HepG2 (cell line): ENCODE measurements at regions not wholly inside any gene's neighbourhood (a gene's known extent, or its start where the extent isn't known, plus 50 kb on each side); places are given as distances from the start of the nearest gene placed in this dataset.

Experiments used
- ATAC-seq: fragments of 200-7000 bp; cut with Tn5 transposase; 3 replicates; pipeline ENCODE4 v1.9.1; 2020; ENCODE audit warnings: mild to moderate bottlenecking, moderate library complexity
- BruUV-seq: library from RNA; stranded (reverse); fragments of 400-500 nt; replicated peaks from 2 replicates; lab custom pipeline; 2021; lab: Mats Ljungman, UMichigan
- CTCF ChIA-PET: fragments of 300-600 bp; formaldehyde crosslinking; extraction: SDS; loops from one replicate; lab custom pipeline; 2021; ENCODE audit warnings: low total read pairs, inconsistent platforms, low intra/inter-chr PET ratio; lab: Yijun Ruan, JAX
- POLR2A ChIA-PET: fragments of 350-600 bp; sonication (Branson Sonifier 250); formaldehyde crosslinking; loops from one replicate; lab custom pipeline; 2020; ENCODE audit warnings: antibody characterized with exemption, inconsistent platforms; lab: Yijun Ruan, JAX
- DNase-seq: peaks from one replicate; pipeline ENCODE4 v3.0.0-alpha.2; 2015; ENCODE audit warnings: low spot score
- FAIRE-seq: peaks from 3 replicates; lab custom pipeline; 2011; peaks lifted over from hg19 to GRCh38; lab: Jason Lieb, UNC
- H2AFZ ChIP-seq: one replicate; pipeline ENCODE4 v1.6.1; 2011; ENCODE audit warnings: low read length, inconsistent platforms
- H3K27ac ChIP-seq: fragments of 300-600 bp; 3 replicates; pipeline ENCODE4 v1.8.0; 2011; ENCODE audit warnings: mixed run types, mild to moderate bottlenecking, mixed read lengths, low read length, inconsistent platforms; ENCODE audit not compliant: insufficient read depth; ENCODE audit errors: extremely low read length
- H3K27me3 ChIP-seq, 2 experiments: fragments of 200-600 bp in 1 of 2; 2 replicates in 1 of 2; 3 replicates in 1 of 2; pipeline versions ENCODE4 v1.6.0 to v1.8.0; 2011; ENCODE audit warnings: low read length in 2 of 2, mild to moderate bottlenecking in 2 of 2, moderate library complexity in 2 of 2, inconsistent platforms in 1 of 2; ENCODE audit not compliant: insufficient read depth in 2 of 2, control insufficient read depth in 1 of 2
- H3K36me3 ChIP-seq, 2 experiments: fragments of 200-600 bp in 1 of 2; replicated peaks in 1 of 2; 2 replicates in 1 of 2; 3 replicates in 1 of 2; pipeline versions ENCODE4 v1.5.1 to v1.8.0; 2011; ENCODE audit warnings: low read length in 2 of 2, inconsistent platforms in 1 of 2; ENCODE audit not compliant: insufficient read depth in 2 of 2, control insufficient read depth in 1 of 2
- H3K4me1 ChIP-seq: 2 replicates; pipeline ENCODE4 v1.5.1; 2012; ENCODE audit warnings: low read length, inconsistent platforms; ENCODE audit not compliant: insufficient read depth
- H3K4me2 ChIP-seq: 2 replicates; pipeline ENCODE4 v1.6.0; 2011; ENCODE audit warnings: low read depth, low read length, inconsistent platforms
- H3K4me3 ChIP-seq, 3 experiments: fragments of 200-600 bp in 1 of 3; sonication (generic), shearing (Covaris generic) in 1 of 3; replicated peaks in 1 of 3; 2 replicates each; pipeline ENCODE4 v1.5.1; 2011 to 2016; ENCODE audit warnings: low read length in 3 of 3, inconsistent platforms in 2 of 3, low read depth in 2 of 3, mild to moderate bottlenecking in 2 of 3, control low read depth in 1 of 3, mixed read lengths in 1 of 3; ENCODE audit not compliant: insufficient read depth in 1 of 3
- H3K79me2 ChIP-seq: one replicate; pipeline ENCODE4 v1.6.1; 2011; ENCODE audit warnings: low read length, inconsistent platforms; ENCODE audit not compliant: insufficient read depth
- H3K9ac ChIP-seq: 2 replicates; pipeline ENCODE4 v1.6.0; 2011; ENCODE audit warnings: mild to moderate bottlenecking, low read depth, low read length, inconsistent platforms; ENCODE audit not compliant: insufficient read depth
- H3K9me3 ChIP-seq: 2 replicates; pipeline ENCODE4 v1.5.1; 2012; ENCODE audit warnings: mild to moderate bottlenecking, low read length
- H4K20me1 ChIP-seq: 2 replicates; pipeline ENCODE4 v1.6.0; 2011; ENCODE audit warnings: inconsistent platforms, mild to moderate bottlenecking, low read length, moderate library complexity; ENCODE audit not compliant: insufficient read depth
- ATRX ChIP-seq: sonication (generic); formaldehyde crosslinking; IDR thresholded peaks from 2 replicates; pipeline ENCODE4 v1.4.0; 2020; ENCODE audit warnings: missing genetic modification reagents, borderline replicate concordance
- CAMTA2 ChIP-seq: sonication (generic); formaldehyde crosslinking; IDR thresholded peaks from 2 replicates; pipeline ENCODE4 v1.4.0; 2020; ENCODE audit warnings: mild to moderate bottlenecking, missing genetic modification reagents, borderline replicate concordance
- PRDM4 ChIP-seq: sonication (generic); formaldehyde crosslinking; IDR thresholded peaks from 2 replicates; pipeline ENCODE4 v1.9.0; 2021; ENCODE audit warnings: missing genetic modification reagents, borderline replicate concordance
- SMAD9 ChIP-seq: sonication (generic); formaldehyde crosslinking; IDR thresholded peaks from 2 replicates; pipeline ENCODE4 v1.5.1; 2020; ENCODE audit warnings: mild to moderate bottlenecking, missing genetic modification reagents
- ZNF264 ChIP-seq: sonication (generic); formaldehyde crosslinking; IDR thresholded peaks from 2 replicates; pipeline ENCODE4 v1.4.0; 2020; ENCODE audit warnings: missing genetic modification reagents
- ZNF296 ChIP-seq: sonication (generic); formaldehyde crosslinking; conservative IDR thresholded peaks from 2 replicates; pipeline ENCODE4 v1.5.0; 2020; ENCODE audit warnings: mild to moderate bottlenecking, missing genetic modification reagents
- ZNF576 ChIP-seq: sonication (generic); formaldehyde crosslinking; IDR thresholded peaks from 2 replicates; pipeline ENCODE4 v1.4.0; 2020; ENCODE audit warnings: mild to moderate bottlenecking, missing genetic modification reagents
- ZNF580 ChIP-seq: IDR thresholded peaks from 2 replicates; pipeline ENCODE4 v1.6.1; 2016; ENCODE audit warnings: low read depth, borderline replicate concordance
- ZNF782 ChIP-seq: sonication (generic); formaldehyde crosslinking; IDR thresholded peaks from 2 replicates; pipeline ENCODE4 v1.4.0; 2020; ENCODE audit warnings: missing genetic modification reagents, mild to moderate bottlenecking, borderline replicate concordance
- ZNF891 ChIP-seq: sonication (generic); formaldehyde crosslinking; IDR thresholded peaks from 2 replicates; pipeline ENCODE4 v1.5.0; 2020; ENCODE audit warnings: mild to moderate bottlenecking, missing genetic modification reagents
- WGBS: methylation state at CpG from one replicate; pipeline ENCODE4 v1.1.6; 2017; ENCODE audit warnings: low lambda C conversion rate; 5-methylcytosine and 5-hydroxymethylcytosine counted together
- in situ Hi-C: cut with HindIII; loops from 2 replicates; pipeline ENCODE4 v1.10.0; 2017; ENCODE audit warnings: low pct_unique_long_range_greater_than_20kb; ENCODE audit not compliant: extremely low pct_ligation_motif_present
- intact Hi-C: fragments of 100-400 bp; cut with micrococcal nuclease; formaldehyde crosslinking; loops from one replicate; pipeline ENCODE4 v1.10.0; 2022; ENCODE audit not compliant: unreplicated experiment

- WGBS: 2% methylated on average over 2 of the region's 2 CpGs
- ATAC-seq: no peak
Observed at GRCh38 chr4:84099599-84099998, 399.5 kb downstream of the NKX6-1 start.

More at GRCh38 chr4:84099599-84099998, 399.5 kb downstream of the NKX6-1 start:
- POLR2A ChIA-PET: no interaction called here
- no peak for DNase-seq
- intact Hi-C loops: no loop called here
- Histone ChIP-seq H3K4me3 (no peak overlapping the region), H3K27me3 (no peaks in the 10 kb centered on the region), H3K4me1 (no peaks in the 10 kb centered on the region), H3K27ac (no peak overlapping the region)
- no peak for FAIRE-seq
- in situ Hi-C loops: no loop called here
- CTCF ChIA-PET: no interaction called here
- TF ChIP-seq ZNF264 (CRISPR knock-in tag) (no peak), PRDM4 (CRISPR knock-in tag) (no peak), ATRX (CRISPR knock-in tag) (no peak), SMAD9 (CRISPR knock-in tag) (no peak), ZNF580 (no peak), ZNF891 (no peak), CAMTA2 (no peak), ZNF782 (CRISPR knock-in tag) (no peak), ZNF576 (CRISPR knock-in tag) (no peak), ZNF296 (CRISPR knock-in tag) (no peak)
- TF ChIP-seq, all 625 proteins: peak for 0
- no peaks in the 10 kb centered on the region for H3K9me3 ChIP-seq
- no peak overlapping the region for H2AFZ ChIP-seq
- no peak overlapping the region for H3K4me2 ChIP-seq
- no peaks in the 10 kb centered on the region for H4K20me1 ChIP-seq
- H3K79me2 ChIP-seq: no peaks in the 10 kb centered on the region
- no peaks in the 10 kb centered on the region for H3K36me3 ChIP-seq
- no peak overlapping the region for H3K9ac ChIP-seq
- BruUV-seq: no TSS peak
